HG03565 (cell line): ENCODE measurements at regions not wholly inside any gene's neighbourhood (a gene's known extent, or its start where the extent isn't known, plus 50 kb on each side); places are given as distances from the start of the nearest gene placed in this dataset.
"Not testable (repeated sequence)": the region's sequence is repeated elsewhere in the genome, so short reads cannot be mapped to it uniquely, and the experiment has no call there.

Experiments used
- ATAC-seq: cut with Tn5 transposase; IDR thresholded peaks from one replicate; pipeline ENCODE4 v1.9.1; 2021; ENCODE audit warnings: mild to moderate bottlenecking, moderate library complexity; ENCODE audit not compliant: unreplicated experiment

DNA sequence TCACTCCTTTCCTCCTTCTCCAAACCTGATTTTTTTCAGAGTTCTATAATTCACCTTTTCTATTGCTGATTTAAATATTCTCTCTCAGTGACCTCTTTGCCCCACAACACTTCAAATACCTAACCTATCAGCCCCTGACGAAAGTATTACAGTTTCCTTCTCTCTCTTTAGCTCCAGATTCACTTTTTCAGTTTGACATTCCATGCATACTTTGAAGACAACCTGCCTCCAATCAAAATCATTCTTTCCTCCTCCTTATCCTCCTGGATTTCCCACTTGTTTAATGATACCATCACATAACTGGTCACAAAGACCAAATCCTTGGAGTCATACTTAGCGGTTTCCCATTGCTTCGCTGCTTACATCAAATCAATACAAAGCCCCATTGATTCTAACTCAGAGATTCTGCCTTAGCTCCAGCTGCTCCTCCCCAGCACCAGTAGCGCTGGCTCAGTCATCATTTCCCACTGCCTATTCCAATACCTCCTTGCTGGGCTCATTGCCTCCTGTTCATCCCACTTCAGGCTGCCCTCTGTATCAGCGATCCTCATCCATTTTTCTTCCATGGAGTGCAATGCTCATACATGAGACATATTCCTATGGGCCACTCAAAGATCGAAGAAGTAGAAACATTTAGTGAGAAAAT lies 240.1 kb downstream of the ZNF92 start:
- ATAC-seq: not testable (repeated sequence)

DNA sequence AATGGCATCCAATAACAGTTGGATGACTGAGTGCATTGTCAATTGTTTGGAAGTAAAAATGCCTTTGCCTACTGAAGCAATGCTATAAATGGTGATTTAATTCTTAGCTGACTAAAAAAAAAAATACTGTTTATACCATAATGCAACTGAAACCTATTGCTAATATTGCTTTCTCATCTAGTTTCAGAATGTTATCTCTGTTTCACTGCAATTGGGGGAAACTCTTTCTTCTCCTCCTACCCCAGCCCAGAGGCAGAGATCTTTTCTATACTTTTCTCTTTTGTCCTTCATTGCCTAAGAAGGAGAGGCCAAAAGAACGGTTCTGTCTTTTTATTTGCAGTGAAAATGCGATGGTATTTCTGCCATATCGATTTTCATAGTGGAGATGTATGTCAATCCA lies 242.5 kb downstream of the ZNF92 start:
- ATAC-seq: not testable (repeated sequence)

DNA sequence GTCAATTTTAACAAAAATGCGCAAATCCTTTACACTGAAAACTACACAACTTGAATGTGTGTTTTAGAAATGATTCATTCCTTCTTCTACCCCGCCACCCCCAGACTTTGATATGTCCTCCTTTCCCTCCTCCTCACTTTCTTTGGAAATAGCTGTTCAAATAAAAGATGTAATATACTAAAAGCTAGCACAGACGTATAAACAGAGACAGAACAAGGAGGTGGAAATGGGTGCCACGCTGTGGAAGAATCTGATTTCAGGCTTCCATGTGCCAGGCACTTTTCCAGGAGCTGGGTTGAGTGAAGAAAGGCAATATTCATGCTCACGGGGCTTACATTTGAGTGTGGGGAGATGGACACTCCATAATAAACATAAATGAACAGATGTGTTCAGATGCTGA lies 246.6 kb downstream of the ZNF92 start:
- ATAC-seq: not testable (repeated sequence)

DNA sequence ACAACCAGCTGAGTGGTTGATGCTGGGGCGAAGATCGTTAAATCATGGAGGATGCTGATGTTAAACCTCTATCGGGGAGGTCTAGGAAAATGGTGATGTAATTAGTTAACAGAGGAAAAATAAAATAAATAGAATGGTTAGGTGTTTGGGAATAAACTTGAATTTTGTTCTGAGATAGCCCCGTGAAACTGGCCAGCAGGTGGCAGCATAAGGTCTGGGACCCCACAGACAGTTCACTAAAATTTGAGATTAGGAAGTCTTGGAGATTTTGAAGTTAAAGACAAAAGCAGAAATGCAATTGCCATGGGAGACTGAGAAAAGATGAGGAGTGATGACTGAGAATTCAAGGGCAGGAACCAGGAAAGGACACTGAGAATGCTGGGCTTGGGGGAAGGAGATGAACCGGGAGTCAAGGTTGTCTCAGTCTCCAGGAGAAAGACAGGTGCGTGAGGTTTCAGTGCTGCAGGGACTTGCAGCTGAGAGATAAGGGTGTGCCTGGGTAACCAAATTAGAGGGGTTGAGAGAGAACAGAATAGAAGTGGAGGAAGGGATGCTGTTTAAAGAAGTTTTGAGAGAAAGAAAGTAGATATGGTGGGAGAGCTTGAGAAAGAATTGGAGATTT lies 248.0 kb downstream of the ZNF92 start:
- ATAC-seq: not testable (repeated sequence)

DNA sequence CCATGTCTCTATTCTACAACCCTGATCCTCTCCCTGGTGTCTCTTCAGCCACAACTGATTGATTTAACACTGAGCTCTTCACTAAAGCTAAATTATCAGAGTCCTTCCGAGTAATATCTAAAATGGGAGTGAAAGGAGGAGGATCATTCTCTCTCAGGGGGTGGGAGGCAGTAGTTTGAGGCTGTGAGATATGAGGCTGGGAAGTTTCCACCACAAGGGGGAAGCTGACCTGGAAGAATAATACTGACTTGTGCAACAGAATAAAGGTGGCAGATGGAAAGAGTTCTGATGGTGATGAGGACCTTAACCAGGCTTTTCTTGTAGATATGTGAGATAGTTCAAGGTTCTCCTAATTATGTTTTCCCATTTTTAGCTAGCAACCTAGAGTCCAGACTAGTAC lies 241.6 kb upstream of the VKORC1L1 start:
- ATAC-seq: not testable (repeated sequence)

DNA sequence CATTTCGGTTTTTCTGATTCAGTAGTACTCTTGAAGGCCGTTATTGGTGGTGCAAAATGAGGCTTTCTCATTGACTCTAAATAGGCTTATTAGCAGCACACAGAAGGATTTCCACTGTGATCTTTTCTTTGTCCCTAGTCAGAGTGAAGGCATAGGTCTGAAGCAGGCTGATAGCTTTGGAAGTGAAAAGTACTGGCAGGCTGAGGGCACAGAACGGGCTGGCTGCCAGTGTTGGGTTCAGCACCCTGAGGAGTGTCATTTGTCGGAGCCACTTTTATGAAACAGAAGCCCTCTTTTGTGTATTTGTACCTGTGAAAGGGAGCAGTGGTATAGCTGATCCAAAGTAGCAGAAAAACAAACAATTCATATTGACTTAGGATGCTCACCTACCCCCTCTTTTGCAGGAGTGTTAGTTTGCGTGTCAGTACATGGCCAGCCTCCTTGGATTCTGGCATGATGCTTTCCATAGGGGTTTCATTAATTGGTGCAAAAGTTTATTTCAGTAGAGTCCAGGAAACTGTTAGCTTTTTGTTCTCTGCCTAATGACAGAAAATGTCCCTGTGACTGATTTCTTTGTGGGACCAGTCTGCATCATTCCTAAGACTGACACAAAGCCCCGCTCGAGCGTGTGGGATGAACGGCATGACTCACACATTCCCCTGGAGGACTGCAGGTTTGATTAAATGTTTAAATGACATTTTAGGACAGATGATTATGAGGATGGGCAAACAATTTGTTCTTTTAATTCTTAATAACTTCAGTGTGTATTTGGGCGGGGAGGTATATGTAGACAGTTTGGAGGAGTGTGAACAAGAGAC lies 239.1 kb upstream of the VKORC1L1 start:
- ATAC-seq: not testable (repeated sequence)

DNA sequence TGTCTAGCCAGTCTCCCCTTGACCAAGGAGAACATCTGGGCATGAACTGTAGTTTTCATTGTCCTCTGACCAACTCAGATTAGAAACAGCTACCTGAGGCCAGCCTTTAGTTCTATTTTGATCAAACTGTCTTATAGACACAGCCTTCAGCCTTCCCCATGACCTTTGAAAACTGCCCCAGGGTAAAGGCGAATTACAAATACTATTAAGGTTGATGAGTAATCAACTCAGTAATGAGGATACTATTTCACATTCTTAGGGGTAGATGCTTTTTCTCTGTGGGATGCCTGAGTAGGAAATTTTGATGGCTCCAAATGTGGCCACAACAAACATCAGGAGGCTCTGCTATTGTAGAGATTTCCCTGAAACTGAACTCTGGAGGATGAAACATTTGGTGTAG lies 234.0 kb upstream of the VKORC1L1 start:
- not testable (repeated sequence) for ATAC-seq

DNA sequence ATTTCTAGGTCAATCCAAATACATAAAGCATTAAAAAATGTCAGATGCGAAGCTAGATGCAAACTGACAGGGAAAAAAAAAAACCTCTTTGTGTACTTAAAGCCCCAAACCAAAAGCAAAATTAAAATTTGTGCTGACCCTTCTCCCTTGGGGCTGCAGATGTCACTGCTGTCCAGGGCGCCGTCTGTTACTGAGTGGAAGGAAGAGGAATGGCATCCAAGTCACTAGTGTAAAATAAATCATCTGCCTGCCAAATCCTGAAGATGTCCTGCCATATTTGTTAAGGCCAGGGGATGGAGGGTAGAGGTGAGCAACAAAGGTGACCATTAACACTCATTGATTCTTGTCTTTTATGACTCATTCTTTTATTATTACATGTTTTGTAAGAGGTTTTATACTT lies 233.2 kb upstream of the VKORC1L1 start:
- ATAC-seq: not testable (repeated sequence)

DNA sequence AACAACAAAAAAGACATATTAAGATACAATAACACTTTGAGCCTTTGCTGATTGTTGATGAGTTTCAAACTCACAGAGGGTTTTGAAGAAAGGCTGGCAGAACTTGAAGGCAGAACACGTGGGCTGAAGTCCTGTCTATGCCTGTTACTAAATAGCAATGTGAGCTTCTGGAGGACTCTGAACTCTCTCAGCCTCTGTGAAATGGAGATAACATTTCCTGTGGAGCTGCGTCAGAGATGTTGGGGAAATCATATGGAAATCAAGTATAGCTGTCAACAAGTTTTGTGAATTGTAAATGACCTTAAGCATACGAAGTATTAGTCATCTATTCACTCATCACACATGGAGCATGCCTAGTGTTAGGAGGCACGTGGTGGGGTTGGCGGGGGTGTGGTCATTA lies 229.4 kb upstream of the VKORC1L1 start:
- not testable (repeated sequence) for ATAC-seq

DNA sequence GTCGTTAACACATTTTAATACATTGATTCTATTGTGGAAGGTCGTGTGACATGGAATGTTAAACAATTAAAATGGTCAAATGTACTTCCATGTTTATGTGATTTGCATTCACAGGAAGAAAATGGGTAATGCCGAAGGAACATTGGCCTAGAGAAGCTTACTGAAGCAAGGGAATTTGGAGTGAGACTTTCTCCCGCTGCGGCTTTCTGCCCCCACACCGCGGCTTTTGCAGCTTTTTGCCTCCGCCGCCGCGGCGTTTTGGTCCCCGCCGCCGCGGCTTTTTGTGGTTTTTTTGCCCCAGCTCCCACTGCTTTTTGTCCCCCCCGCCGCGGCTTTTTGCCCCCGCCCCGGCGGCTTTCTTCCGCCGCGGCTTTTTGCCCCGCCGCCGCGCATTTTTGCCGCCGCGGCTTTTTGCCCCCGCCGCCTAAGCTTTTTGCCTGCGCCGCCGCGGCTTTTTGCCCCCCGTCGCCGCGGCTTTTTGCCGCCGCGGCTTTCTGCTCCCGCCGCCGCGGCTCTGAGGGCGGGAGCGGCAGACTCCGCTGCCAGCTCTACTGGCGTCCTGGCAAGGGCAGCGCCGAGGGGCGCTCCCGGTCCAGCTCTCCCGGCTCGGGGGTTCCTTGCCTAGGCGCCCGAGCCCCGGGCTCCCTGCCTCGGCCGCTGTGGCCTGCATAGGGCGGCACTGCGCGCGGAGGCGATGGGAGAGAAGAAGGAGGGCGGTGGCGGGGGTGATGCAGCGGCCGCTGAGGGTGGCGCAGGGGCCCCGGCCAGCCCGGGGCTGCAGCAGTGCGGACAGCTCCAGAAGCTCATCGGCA lies 225.5 kb upstream of the VKORC1L1 start:
- not testable (repeated sequence) for ATAC-seq

DNA sequence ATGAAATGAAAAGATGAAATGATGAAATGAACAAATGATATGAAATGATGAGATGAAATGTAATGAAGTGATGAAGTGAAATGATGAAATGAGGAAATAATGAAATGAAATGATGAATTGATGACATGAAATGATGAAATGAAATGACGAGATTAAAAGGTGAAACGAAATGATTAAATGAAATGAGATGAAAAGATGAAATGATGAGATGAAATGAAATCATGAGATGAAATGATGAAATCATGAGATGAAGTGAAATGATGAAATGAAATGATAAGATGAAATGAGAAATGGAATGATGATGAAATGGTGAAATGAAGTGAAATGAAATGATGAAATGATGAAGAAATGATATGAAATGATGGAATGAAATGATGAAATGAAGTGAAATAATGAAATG lies 221.7 kb upstream of the VKORC1L1 start:
- ATAC-seq: not testable (repeated sequence)

DNA sequence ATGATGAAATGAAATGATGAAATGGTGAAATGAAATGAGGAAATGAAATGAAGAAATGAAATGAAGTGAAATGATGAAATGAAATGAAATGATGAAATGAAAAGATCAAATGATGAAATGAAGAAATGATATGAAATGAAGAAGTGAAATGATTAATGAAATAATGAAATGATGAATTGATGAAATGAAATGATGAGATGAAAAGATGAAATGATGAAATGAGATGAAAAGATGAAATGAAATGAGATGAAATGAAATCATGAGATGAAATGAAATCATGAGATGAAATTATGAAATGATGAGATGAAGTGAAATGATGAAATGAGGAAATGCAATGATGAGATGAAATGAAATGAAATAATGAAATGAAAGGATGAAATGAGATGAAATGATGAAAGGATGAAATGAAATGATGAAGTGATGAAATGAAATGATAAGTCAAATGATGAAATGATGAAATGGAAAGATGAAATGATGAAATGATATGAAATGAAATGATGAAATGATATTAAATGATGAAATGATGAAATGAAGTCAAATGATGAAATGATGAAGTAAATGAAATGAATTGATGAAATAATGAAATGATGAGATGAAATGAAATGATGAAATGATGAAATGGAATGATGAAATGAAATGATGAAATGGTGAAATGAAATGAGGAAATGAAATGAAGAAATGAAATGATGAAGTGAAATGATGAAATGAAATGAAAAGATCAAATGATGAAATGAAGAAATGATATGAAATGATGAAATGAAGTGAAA lies 220.9 kb upstream of the VKORC1L1 start:
- ATAC-seq: not testable (repeated sequence)

DNA sequence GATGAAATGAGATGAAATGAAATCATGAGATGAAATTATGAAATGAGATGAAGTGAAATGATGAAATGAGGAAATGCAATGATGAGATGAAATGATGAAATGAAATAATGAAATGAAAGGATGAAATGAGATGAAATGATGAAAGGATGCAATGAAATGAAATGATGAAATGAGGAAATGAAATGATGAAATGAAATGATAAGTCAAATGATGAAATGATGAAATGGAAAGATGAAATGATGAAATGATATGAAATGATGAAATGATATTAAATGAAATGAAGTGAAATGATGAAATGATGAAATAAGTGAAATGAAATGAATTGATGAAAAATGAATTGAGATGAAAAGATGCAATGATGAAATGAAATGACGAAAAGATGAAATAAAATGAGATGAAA lies 220.2 kb upstream of the VKORC1L1 start:
- ATAC-seq: not testable (repeated sequence)

DNA sequence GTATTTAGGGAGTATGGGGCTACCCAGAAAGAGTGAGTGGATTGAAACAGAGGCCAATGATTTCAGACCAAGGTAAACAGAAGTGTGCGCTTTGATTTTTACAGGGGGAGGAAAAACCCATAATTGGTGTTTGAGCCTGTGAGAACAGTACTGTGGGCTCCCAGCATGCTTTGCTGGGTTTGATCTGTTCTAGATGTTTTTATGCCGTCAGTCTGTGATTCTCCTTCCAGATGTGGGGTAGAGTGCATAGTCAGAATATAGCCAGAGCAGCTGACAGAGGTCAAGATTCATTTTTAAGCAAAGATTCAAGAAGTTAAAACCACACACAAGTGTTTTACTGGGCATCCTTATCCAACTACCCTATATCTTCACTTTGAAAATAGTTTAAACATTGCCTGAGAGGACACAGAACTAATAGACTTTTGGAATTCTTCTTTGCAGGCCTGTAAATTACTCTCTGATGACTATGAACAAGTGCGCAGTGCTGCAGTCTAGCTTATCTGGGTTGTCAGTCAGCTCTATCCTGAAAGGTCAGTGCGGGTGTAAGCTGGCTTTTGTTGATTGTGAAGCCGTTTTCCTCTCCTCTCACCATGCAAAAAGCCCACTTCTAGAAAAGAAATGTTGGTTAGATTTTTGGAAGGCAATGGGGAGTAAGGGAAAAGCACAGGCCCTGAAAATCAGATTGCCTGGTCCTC lies 216.2 kb upstream of the VKORC1L1 start:
- not testable (repeated sequence) for ATAC-seq

DNA sequence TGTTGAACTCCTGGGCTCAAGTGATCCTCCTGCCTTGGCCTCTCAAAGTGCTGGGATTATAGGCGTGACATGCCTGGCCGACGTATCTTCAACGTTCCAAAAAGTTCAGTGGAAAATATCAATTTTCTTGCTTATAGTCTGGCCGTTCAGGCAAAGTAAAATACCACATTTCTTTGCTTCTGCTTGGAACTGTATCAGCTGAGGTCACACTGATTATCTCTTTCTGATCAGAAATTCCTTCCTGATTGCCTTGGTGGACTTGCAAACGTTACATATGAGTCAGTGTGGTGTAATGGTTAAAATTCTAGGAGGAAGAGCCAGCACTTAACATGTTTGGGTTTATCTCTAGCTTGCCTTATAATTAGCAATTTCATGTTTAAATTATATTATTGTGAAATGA lies 189.5 kb upstream of the VKORC1L1 start:
- not testable (repeated sequence) for ATAC-seq

DNA sequence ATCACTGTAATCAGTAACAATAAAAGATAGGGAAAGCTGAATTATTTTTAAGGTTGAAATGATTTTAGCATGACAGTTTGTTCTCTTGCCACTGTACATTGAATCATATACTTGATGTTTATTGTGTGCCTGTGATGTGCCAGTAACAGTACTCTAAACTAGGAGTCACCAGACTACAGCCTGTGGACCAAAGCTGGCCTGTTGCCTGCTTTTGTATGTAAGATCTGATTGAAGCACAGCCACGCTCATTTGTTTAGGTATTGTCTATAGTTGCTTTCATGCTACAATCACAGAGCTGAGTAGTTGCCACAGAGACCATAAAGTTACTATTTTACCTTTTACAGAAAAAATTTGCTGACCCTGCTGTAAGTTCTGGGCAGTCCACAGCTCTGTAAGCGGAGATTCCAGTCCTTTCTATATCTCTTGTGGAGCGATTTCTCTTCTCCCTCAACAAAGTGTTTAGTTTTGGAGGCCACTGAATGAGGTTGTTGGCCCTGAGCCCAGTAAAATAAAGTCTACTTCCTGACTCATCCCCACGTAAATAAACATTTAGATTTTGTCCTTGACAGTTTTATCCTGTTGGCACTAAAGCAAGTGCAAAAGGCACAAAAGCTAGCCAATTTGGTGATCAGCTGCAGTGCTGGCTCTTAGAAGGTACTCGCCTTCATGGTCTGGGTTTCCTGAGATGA lies 173.7 kb upstream of the VKORC1L1 start:
- not testable (repeated sequence) for ATAC-seq

DNA sequence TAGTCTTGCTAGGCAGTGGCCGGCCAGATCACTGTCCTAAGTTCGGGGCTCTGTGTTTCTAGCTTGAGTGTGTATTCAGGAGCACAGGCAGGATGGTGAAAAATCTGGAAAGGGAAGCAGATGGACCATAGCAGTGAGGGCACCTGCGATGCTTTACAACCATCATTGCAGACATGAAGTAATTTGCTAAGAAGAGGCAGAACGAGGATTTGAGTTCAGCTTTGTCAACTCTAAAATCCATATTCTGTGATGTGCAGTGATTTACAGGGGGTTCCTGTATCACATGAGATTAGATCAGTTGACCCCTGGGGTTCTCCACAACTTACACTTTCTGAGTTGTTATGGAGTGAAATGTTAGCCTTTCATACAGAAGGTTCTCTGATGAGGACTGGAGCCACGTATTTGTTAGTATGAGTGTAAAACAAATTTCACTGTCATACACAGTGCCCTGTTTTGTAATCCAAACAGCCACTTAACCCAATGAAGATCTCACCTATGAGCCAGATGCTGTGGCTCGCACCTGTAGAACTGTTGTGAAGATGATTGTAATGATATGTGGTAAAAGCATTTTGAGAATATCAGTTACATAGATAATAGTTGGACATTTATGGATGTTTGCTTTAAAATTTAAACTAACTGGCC lies 173.0 kb upstream of the VKORC1L1 start:
- not testable (repeated sequence) for ATAC-seq

DNA sequence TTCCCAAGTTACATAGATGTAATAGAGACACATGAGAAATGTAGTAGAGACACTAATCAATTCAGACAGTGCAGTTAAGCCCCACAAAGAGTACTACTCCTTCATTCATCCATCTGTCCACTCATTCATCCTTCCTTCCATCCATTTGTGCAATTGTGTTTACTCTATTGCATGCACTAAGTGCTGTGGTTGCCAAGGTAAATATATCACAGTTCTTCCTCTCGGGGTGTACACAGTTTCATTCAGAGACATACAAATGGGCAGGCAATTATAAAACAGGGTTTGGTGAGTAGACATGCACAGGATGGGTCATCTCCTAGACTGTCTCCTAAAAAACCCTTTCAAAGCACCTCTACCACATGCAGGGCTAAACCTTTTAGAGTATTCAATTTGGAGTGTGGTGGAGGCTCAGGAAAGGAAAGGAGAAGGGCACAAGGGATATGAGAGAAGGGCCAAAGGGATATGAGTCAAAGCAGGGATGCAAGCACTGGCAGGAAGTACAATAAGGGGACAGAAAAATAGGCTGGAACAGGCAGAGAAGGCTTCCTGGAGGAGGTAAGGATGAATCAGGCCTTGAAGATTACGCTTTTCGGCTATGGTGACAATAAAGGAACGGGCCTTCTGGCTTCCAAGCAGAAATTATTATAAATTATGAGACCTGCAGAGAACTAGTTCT lies 153.6 kb upstream of the VKORC1L1 start:
- ATAC-seq: not testable (repeated sequence)
